K562 (cell line): ENCODE measurements at regions not wholly inside any gene's neighbourhood (a gene's known extent, or its start where the extent isn't known, plus 50 kb on each side); places are given as distances from the start of the nearest gene placed in this dataset.
A peak's percentile ranks its signal among the peaks of the same experiment; 100 is the strongest.

Experiments
- ARID1B ChIP-seq: fragments of 450-650 bp; IDR thresholded peaks from 2 replicates; pipeline ENCODE4 v1.6.1; 2016; ENCODE audit warnings: antibody characterized with exemption, mild to moderate bottlenecking, inconsistent platforms
- ATF3 ChIP-seq, 2 experiments: fragments of 450-650 bp in 1 of 2; sonication (generic) in 1 of 2; formaldehyde crosslinking in 1 of 2; IDR thresholded peaks in 1 of 2; conservative IDR thresholded peaks in 1 of 2; 2 replicates each; pipeline versions ENCODE4 v1.6.1 to v1.8.1; 2016 to 2023; ENCODE audit warnings: mild to moderate bottlenecking in 2 of 2, moderate library complexity in 2 of 2, inconsistent platforms in 1 of 2, missing genetic modification reagents in 1 of 2
- CAMTA2 ChIP-seq: fragments of 250-450 bp; sonication (Bioruptor Pico); conservative IDR thresholded peaks from 2 replicates; pipeline ENCODE4 v1.5.1; 2022
- DMBX1 ChIP-seq: fragments of 250-450 bp; sonication (Bioruptor Pico); IDR thresholded peaks from 2 replicates; pipeline ENCODE4 v1.8.0; 2022; ENCODE audit warnings: inconsistent platforms, mild to moderate bottlenecking, moderate library complexity, borderline replicate concordance
- IRF9 ChIP-seq: fragments of 450-650 bp; IDR thresholded peaks from 2 replicates; pipeline ENCODE4 v1.6.1; 2016; ENCODE audit warnings: missing biosample characterization, missing genetic modification characterization
- MAFG ChIP-seq: fragments of 450-650 bp; conservative IDR thresholded peaks from 2 replicates; pipeline ENCODE4 v1.6.1; 2016; ENCODE audit warnings: missing genetic modification characterization, missing compliant biosample characterization
- RBM39 ChIP-seq: fragments of 200-400 bp; formaldehyde crosslinking; optimal IDR thresholded peaks from 2 replicates; pipeline ENCODE3; 2018; ENCODE audit warnings: low read depth, low read length
- SFPQ ChIP-seq: fragments of 200-400 bp; formaldehyde crosslinking; IDR thresholded peaks from 2 replicates; pipeline ENCODE4 v1.6.1; 2017; ENCODE audit warnings: mild to moderate bottlenecking, low read depth, low read length, moderate library complexity
- SIN3B ChIP-seq: fragments of 450-650 bp; IDR thresholded peaks from 2 replicates; pipeline ENCODE4 v1.6.1; 2017; ENCODE audit warnings: low read depth, mild to moderate bottlenecking, moderate library complexity
- SMARCA4 ChIP-seq: fragments of 450-650 bp; IDR thresholded peaks from 2 replicates; pipeline ENCODE4 v1.6.1; 2016
- TEAD4 ChIP-seq, 2 experiments: sonication (generic) in 1 of 2; formaldehyde crosslinking in 1 of 2; IDR thresholded peaks; 2 replicates each; pipeline versions ENCODE4 v1.6.1 to v1.8.0; 2012 to 2022; ENCODE audit warnings: borderline replicate concordance in 1 of 2, inconsistent platforms in 1 of 2, low read length in 1 of 2, mild to moderate bottlenecking in 1 of 2, missing genetic modification reagents in 1 of 2
- ZNF316 ChIP-seq: fragments of 450-650 bp; IDR thresholded peaks from 2 replicates; pipeline ENCODE4 v1.6.1; 2016
- TF ChIP-seq, protein P1 (sequence below): fragments of 200-800 bp; sonication (Bioruptor generic); IDR thresholded peaks from 2 replicates; pipeline ENCODE4 v1.6.1; 2017; ENCODE audit warnings: missing genetic modification characterization, missing compliant biosample characterization

- no peak for TF ChIP-seq IRF9 (tag)
- peak; percentile 95 for TF ChIP-seq MAFG
- TF ChIP-seq ATF3 (IDR thresholded peaks at IDR 0.05) = no peak
- TF ChIP-seq ATF3 (CRISPR knock-in tag; conservative IDR thresholded peaks at IDR 0.05) = no peak
- 0 out of 2 replicates have a peak, but pooled peaks have one; percentile 20 for TF ChIP-seq SMARCA4
- no peak for TF ChIP-seq DMBX1 (CRISPR knock-in tag)
- peak; percentile 61 for TF ChIP-seq ARID1B
- TF ChIP-seq SIN3B = no peak
- TF ChIP-seq SFPQ = no peak
- peak; percentile 93 for TF ChIP-seq ZNF316
- TF ChIP-seq, protein P1, sequence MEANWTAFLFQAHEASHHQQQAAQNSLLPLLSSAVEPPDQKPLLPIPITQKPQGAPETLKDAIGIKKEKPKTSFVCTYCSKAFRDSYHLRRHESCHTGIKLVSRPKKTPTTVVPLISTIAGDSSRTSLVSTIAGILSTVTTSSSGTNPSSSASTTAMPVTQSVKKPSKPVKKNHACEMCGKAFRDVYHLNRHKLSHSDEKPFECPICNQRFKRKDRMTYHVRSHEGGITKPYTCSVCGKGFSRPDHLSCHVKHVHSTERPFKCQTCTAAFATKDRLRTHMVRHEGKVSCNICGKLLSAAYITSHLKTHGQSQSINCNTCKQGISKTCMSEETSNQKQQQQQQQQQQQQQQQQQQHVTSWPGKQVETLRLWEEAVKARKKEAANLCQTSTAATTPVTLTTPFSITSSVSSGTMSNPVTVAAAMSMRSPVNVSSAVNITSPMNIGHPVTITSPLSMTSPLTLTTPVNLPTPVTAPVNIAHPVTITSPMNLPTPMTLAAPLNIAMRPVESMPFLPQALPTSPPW = peak; percentile 19; the same call in 1 of the 2 replicates
- no peak for TF ChIP-seq CAMTA2 (CRISPR knock-in tag)
- 0 out of 2 replicates have a peak, but pooled peaks have one; percentile 20 for TF ChIP-seq TEAD4 (IDR thresholded peaks at IDR 0.05; ENCODE audit: low read length)
- TF ChIP-seq TEAD4 (CRISPR knock-in tag; IDR thresholded peaks at IDR 0.05; ENCODE audit: borderline replicate concordance) = no peak
- TF ChIP-seq RBM39 = no peak
Observed at GRCh38 chr7:25578991-25579777, 350.9 kb upstream of the NPVF start (continued).
